GM18505 (cell line): ENCODE measurements at regions not wholly inside any gene's neighbourhood (a gene's known extent, or its start where the extent isn't known, plus 50 kb on each side); places are given as distances from the start of the nearest gene placed in this dataset.

Source experiments
- ATAC-seq: cut with Tn5 transposase; IDR thresholded peaks from one replicate; pipeline ENCODE4 v1.9.1; 2021; ENCODE audit not compliant: unreplicated experiment
- POLR2A ChIP-seq: IDR thresholded peaks from 4 replicates; pipeline ENCODE4 v1.6.1; 2011; ENCODE audit warnings: borderline replicate concordance; ENCODE audit not compliant: insufficient read depth, insufficient read length; ENCODE audit errors: extremely low read depth

GRCh38 chr16:77132051-77132618, 58.9 kb upstream of the MON1B start:
- no peak for ATAC-seq
- no peak for TF ChIP-seq POLR2A

GRCh38 chr16:77133706-77134105, 57.3 kb upstream of the MON1B start:
- ATAC-seq = no peak
- no peak for TF ChIP-seq POLR2A

DNA sequence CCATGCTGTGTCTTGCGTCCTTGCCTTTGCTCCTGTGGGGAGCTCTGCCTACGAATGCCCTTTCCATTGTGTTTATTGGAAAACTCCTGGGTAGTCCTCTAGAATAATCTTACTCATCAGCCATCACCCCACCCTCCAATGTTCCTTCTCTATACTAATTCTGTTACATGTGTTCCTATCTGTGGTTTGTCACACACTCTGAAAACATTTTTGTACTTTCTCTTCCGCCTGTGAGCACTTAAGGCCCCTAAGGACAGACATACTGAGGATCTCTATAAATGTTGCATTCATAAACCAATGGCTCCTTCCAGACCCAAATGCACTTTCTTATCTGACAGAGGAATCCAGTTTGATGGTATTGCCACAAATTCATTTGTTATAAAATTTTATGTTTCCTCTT, 53.9 kb upstream of the MON1B start:
- no peak for TF ChIP-seq POLR2A
- no peak for ATAC-seq
